ENCODE measurements at regions not wholly inside any gene's neighbourhood (a gene's known extent, or its start where the extent isn't known, plus 50 kb on each side); places are given as distances from the start of the nearest gene placed in this dataset.

GRCh38 chr2:52518678-52519077, 1248.9 kb upstream of the CHAC2 start:
- TF ChIP-seq, protein P1, sequence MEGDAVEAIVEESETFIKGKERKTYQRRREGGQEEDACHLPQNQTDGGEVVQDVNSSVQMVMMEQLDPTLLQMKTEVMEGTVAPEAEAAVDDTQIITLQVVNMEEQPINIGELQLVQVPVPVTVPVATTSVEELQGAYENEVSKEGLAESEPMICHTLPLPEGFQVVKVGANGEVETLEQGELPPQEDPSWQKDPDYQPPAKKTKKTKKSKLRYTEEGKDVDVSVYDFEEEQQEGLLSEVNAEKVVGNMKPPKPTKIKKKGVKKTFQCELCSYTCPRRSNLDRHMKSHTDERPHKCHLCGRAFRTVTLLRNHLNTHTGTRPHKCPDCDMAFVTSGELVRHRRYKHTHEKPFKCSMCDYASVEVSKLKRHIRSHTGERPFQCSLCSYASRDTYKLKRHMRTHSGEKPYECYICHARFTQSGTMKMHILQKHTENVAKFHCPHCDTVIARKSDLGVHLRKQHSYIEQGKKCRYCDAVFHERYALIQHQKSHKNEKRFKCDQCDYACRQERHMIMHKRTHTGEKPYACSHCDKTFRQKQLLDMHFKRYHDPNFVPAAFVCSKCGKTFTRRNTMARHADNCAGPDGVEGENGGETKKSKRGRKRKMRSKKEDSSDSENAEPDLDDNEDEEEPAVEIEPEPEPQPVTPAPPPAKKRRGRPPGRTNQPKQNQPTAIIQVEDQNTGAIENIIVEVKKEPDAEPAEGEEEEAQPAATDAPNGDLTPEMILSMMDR (IDR thresholded peaks at IDR 0.05), result no peak
- TF ChIP-seq POLR2A (IDR thresholded peaks at IDR 0.05), result no peak
